ENCODE measurements at regions not wholly inside any gene's neighbourhood (a gene's known extent, or its start where the extent isn't known, plus 50 kb on each side); places are given as distances from the start of the nearest gene placed in this dataset.

GRCh38 chr2:23093513-23093912 is 291.5 kb upstream of the KLHL29 start:
- DNase-seq (ENCODE audit: low spot score) = no peak

GRCh38 chr2:23096906-23097602 is 287.9 kb upstream of the KLHL29 start:
- no peak for DNase-seq (ENCODE audit: low spot score)

- DNase-seq (ENCODE audit: low spot score) = no peak
These were observed 284.6 kb upstream of the KLHL29 start for GRCh38 chr2:23100406-23100805.

GRCh38 chr2:23106242-23106785 is 278.7 kb upstream of the KLHL29 start:
- no peak for DNase-seq (ENCODE audit: low spot score)

- no peak for DNase-seq (ENCODE audit: low spot score)
These were observed 277.5 kb upstream of the KLHL29 start for GRCh38 chr2:23107327-23107941.

GRCh38 chr2:23111263-23111662 is 273.7 kb upstream of the KLHL29 start:
- DNase-seq (ENCODE audit: low spot score) = no peak

GRCh38 chr2:23112517-23112916 is 272.5 kb upstream of the KLHL29 start:
- no peak for DNase-seq (ENCODE audit: low spot score)

- DNase-seq (ENCODE audit: low spot score) = no peak
These were observed 270.7 kb upstream of the KLHL29 start for GRCh38 chr2:23114299-23114698.

- no peak for DNase-seq (ENCODE audit: low spot score)
These were observed 266.7 kb upstream of the KLHL29 start for GRCh38 chr2:23118313-23118712.

- no peak for DNase-seq (ENCODE audit: low spot score)
These were observed 266.1 kb upstream of the KLHL29 start for GRCh38 chr2:23118894-23119293.

- DNase-seq (ENCODE audit: low spot score) = no peak
These were observed 264.8 kb upstream of the KLHL29 start for GRCh38 chr2:23120161-23120560.

- no peak for DNase-seq (ENCODE audit: low spot score)
These were observed 262.9 kb upstream of the KLHL29 start for GRCh38 chr2:23121968-23122648.

GRCh38 chr2:23122681-23123215 is 262.2 kb upstream of the KLHL29 start:
- DNase-seq (ENCODE audit: low spot score) = no peak

- no peak for DNase-seq (ENCODE audit: low spot score)
These were observed 261.3 kb upstream of the KLHL29 start for GRCh38 chr2:23123686-23124085.

GRCh38 chr2:23124214-23124750 is 260.7 kb upstream of the KLHL29 start:
- no peak for DNase-seq (ENCODE audit: low spot score)

GRCh38 chr2:23127465-23127864 is 257.5 kb upstream of the KLHL29 start:
- DNase-seq (ENCODE audit: low spot score) = no peak

GRCh38 chr2:23128684-23129292 is 256.2 kb upstream of the KLHL29 start:
- DNase-seq (ENCODE audit: low spot score) = no peak

GRCh38 chr2:23131066-23131575 is 253.9 kb upstream of the KLHL29 start:
- no peak for DNase-seq (ENCODE audit: low spot score)

GRCh38 chr2:23132000-23132399 is 253.0 kb upstream of the KLHL29 start:
- no peak for DNase-seq (ENCODE audit: low spot score)

GRCh38 chr2:23132823-23133595 is 252.0 kb upstream of the KLHL29 start:
- DNase-seq (ENCODE audit: low spot score) = no peak

GRCh38 chr2:23134726-23135125 is 250.3 kb upstream of the KLHL29 start:
- DNase-seq (ENCODE audit: low spot score) = no peak

Data from SW480 (cell line).